HCT116 (cell line): ENCODE measurements at regions not wholly inside any gene's neighbourhood (a gene's known extent, or its start where the extent isn't known, plus 50 kb on each side); places are given as distances from the start of the nearest gene placed in this dataset.

Experiments
- ATAC-seq: fragments of 200-7000 bp; cut with Tn5 transposase; 2 replicates; pipeline ENCODE4 v1.9.1; 2020; ENCODE audit warnings: mild to moderate bottlenecking, moderate library complexity
- BruUV-seq: library from RNA; stranded (reverse); fragments of 400-500 nt; replicated peaks from 2 replicates; lab custom pipeline; 2021; lab: Mats Ljungman, UMichigan
- CTCF ChIA-PET: fragments of 300-600 bp; sonication (Branson Sonifier 250); formaldehyde crosslinking; loops from one replicate; lab custom pipeline; 2021; ENCODE audit warnings: antibody characterized with exemption; lab: Charles Lee
- POLR2A ChIA-PET: fragments of 300-600, 350-600 bp; sonication (Branson Sonifier 250); formaldehyde crosslinking; loops from one replicate; lab custom pipeline; 2021; ENCODE audit warnings: antibody characterized with exemption; lab: Charles Lee
- RAD21 ChIA-PET, 2 experiments: fragments of 300-600 bp; sonication (Branson Sonifier 250); formaldehyde crosslinking; loops; one replicate each; lab custom pipeline; 2023; ENCODE audit warnings: low total read pairs in 2 of 2; ENCODE audit not compliant: uncharacterized antibody in 2 of 2, unreplicated experiment in 2 of 2, low non-redundant PET in 1 of 2; lab: Charles Lee
- DNase-seq: peaks from one replicate; pipeline ENCODE4 v3.0.0-alpha.2; 2010; ENCODE audit warnings: low read depth, low spot score
- H2AFZ ChIP-seq: fragments of 200-600 bp; shearing (Covaris generic), sonication (generic); 2 replicates; pipeline ENCODE4 v1.6.1; 2017; ENCODE audit warnings: low read depth, mixed run types, mixed read lengths, antibody characterized with exemption, low read length; ENCODE audit not compliant: poor library complexity, severe bottlenecking
- H3K27ac ChIP-seq: 2 replicates; pipeline ENCODE4 v1.5.1; 2012; ENCODE audit warnings: low read depth, low read length
- H3K27me3 ChIP-seq: fragments of 200-600 bp; sonication (generic); 2 replicates; pipeline ENCODE4 v1.6.1; 2016; ENCODE audit warnings: mixed run types, low read length, mixed read lengths; ENCODE audit not compliant: insufficient read depth
- H3K36me3 ChIP-seq, 2 experiments: fragments of 200-500 bp in 1 of 2; fragments of 200-600 bp in 1 of 2; sonication (Bioruptor generic) in 1 of 2; sonication (generic) in 1 of 2; 2 replicates each; pipeline versions ENCODE4 v1.5.1 to v1.6.1; 2014 to 2016; ENCODE audit warnings: low read length in 2 of 2, inconsistent platforms in 1 of 2, mixed read lengths in 1 of 2, mixed run types in 1 of 2; ENCODE audit not compliant: insufficient read depth in 2 of 2, control insufficient read depth in 1 of 2
- H3K4me1 ChIP-seq, 2 experiments: fragments of 200-600 bp in 1 of 2; sonication (generic) in 1 of 2; 2 replicates each; pipeline versions ENCODE4 v1.5.1 to v1.6.1; 2012 to 2017; ENCODE audit warnings: low read length in 2 of 2, inconsistent platforms in 1 of 2, mild to moderate bottlenecking in 1 of 2, mixed read lengths in 1 of 2, mixed run types in 1 of 2, moderate library complexity in 1 of 2; ENCODE audit not compliant: insufficient read depth in 2 of 2, control insufficient read depth in 1 of 2
- H3K4me2 ChIP-seq: fragments of 200-600 bp; sonication (generic); 2 replicates; pipeline ENCODE4 v1.6.1; 2017; ENCODE audit warnings: mixed run types, low read length, mixed read lengths
- H3K4me3 ChIP-seq, 2 experiments: fragments of 200-600 bp in 1 of 2; sonication (generic) in 1 of 2; replicated peaks in 1 of 2; 2 replicates each; pipeline ENCODE4 v1.5.1; 2011 to 2016; ENCODE audit warnings: low read length in 2 of 2, control low read depth in 1 of 2, low read depth in 1 of 2, mild to moderate bottlenecking in 1 of 2, mixed read lengths in 1 of 2, mixed run types in 1 of 2
- H3K79me2 ChIP-seq: fragments of 200-600 bp; sonication (generic); 2 replicates; pipeline ENCODE4 v1.6.1; 2017; ENCODE audit warnings: mild to moderate bottlenecking, mixed run types, low read length, moderate library complexity, mixed read lengths; ENCODE audit not compliant: insufficient read depth
- H3K9ac ChIP-seq: fragments of 200-600 bp; sonication (generic); 2 replicates; pipeline ENCODE4 v1.6.1; 2016; ENCODE audit warnings: low read length, mixed read lengths
- H3K9me2 ChIP-seq: fragments of 200-600 bp; sonication (generic), shearing (Covaris generic); 2 replicates; pipeline ENCODE4 v1.6.1; 2017; ENCODE audit warnings: mixed run types, mild to moderate bottlenecking, moderate library complexity; ENCODE audit not compliant: insufficient read depth
- H3K9me3 ChIP-seq, 2 experiments: fragments of 200-500 bp in 1 of 2; fragments of 200-600 bp in 1 of 2; sonication (Bioruptor generic) in 1 of 2; sonication (generic) in 1 of 2; 2 replicates each; pipeline ENCODE4 v1.6.1; 2014 to 2017; ENCODE audit warnings: low read length in 2 of 2, mixed read lengths in 2 of 2, inconsistent platforms in 1 of 2, low read depth in 1 of 2, mild to moderate bottlenecking in 1 of 2, mixed run types in 1 of 2, moderate library complexity in 1 of 2; ENCODE audit not compliant: control insufficient read depth in 1 of 2, insufficient read depth in 1 of 2
- H4K20me1 ChIP-seq: fragments of 200-600 bp; sonication (generic), shearing (Covaris generic); 2 replicates; pipeline ENCODE4 v1.6.1; 2017; ENCODE audit warnings: mixed run types, mild to moderate bottlenecking, moderate library complexity; ENCODE audit not compliant: insufficient read depth
- CEBPB ChIP-seq: IDR thresholded peaks from 2 replicates; pipeline ENCODE4 v1.6.1; 2012; ENCODE audit warnings: low read depth
- EGR1 ChIP-seq: IDR thresholded peaks from 2 replicates; pipeline ENCODE4 v1.6.1; 2012; ENCODE audit warnings: low read depth
- ELF1 ChIP-seq: IDR thresholded peaks from 2 replicates; pipeline ENCODE4 v1.6.1; 2012; ENCODE audit warnings: low read depth, borderline replicate concordance
- EZH2phosphoT487 ChIP-seq: fragments of 200-600 bp; IDR thresholded peaks from 2 replicates; pipeline ENCODE4 v1.6.1; 2018; ENCODE audit warnings: antibody characterized with exemption, borderline replicate concordance
- FOSL1 ChIP-seq: IDR thresholded peaks from 2 replicates; pipeline ENCODE4 v1.6.1; 2012; ENCODE audit warnings: low read depth
- JUND ChIP-seq: IDR thresholded peaks from 2 replicates; pipeline ENCODE4 v1.6.1; 2012
- POLR2A ChIP-seq: IDR thresholded peaks from 2 replicates; pipeline ENCODE4 v1.7.0; 2011; ENCODE audit warnings: borderline replicate concordance; ENCODE audit not compliant: insufficient read depth, insufficient read length; ENCODE audit errors: extremely low read depth
- POLR2AphosphoS5 ChIP-seq: IDR thresholded peaks from 2 replicates; pipeline ENCODE4 v1.6.1; 2011; ENCODE audit warnings: mild to moderate bottlenecking, low read depth, low read length, moderate library complexity
- RAD21 ChIP-seq: IDR thresholded peaks from 2 replicates; pipeline ENCODE4 v1.6.1; 2012; ENCODE audit warnings: low read depth, mild to moderate bottlenecking
- REST ChIP-seq: IDR thresholded peaks from 2 replicates; pipeline ENCODE4 v1.6.1; 2012; ENCODE audit warnings: low read depth
- SIN3A ChIP-seq: IDR thresholded peaks from 2 replicates; pipeline ENCODE4 v1.6.1; 2012; ENCODE audit warnings: low read depth
- SRF ChIP-seq: IDR thresholded peaks from 2 replicates; pipeline ENCODE4 v1.6.1; 2012; ENCODE audit warnings: low read depth
- YY1 ChIP-seq: IDR thresholded peaks from 2 replicates; pipeline ENCODE4 v1.6.1; 2011; ENCODE audit warnings: low read length, low read depth, moderate library complexity, mild to moderate bottlenecking; ENCODE audit not compliant: insufficient replicate concordance; ENCODE audit errors: extremely low read depth
- ZNF274 ChIP-seq: fragments of 200-500 bp; sonication (Bioruptor generic); IDR thresholded peaks from 2 replicates; pipeline ENCODE4 v1.6.1; 2014; ENCODE audit warnings: mild to moderate bottlenecking, low read depth, low read length, inconsistent platforms
- intact Hi-C: fragments of 100-400 bp; cut with micrococcal nuclease; formaldehyde crosslinking; loops from 2 replicates; pipeline ENCODE4 v1.10.0; 2022

- Histone ChIP-seq H2AFZ (no peak overlapping the region), H3K36me3 (no peaks in the 10 kb centered on the region), H3K9ac (no peak overlapping the region), H4K20me1 (no peaks in the 10 kb centered on the region), H3K4me3 (no peak overlapping the region), H3K9me2 (no peaks in the 10 kb centered on the region), H3K4me1 (no peaks in the 10 kb centered on the region), H3K27me3 (peaks cover 14% of the 10 kb centered on the region; the same call in 1 of the 2 replicates), H3K4me2 (no peak overlapping the region), H3K79me2 (no peaks in the 10 kb centered on the region), H3K9me3 (no peaks in the 10 kb centered on the region; a peak in 1 of 4 replicates), H3K27ac (no peak overlapping the region)
- DNase-seq: no peak
- no peak for ATAC-seq
- intact Hi-C loops: no loop called here
- BruUV-seq: no TSS peak
- TF ChIP-seq POLR2A: no peak
- no peak for TF ChIP-seq JUND
- no peak for TF ChIP-seq YY1
- TF ChIP-seq ZNF274: no peak
- no peak for TF ChIP-seq REST
- TF ChIP-seq RAD21: no peak
- no peak for TF ChIP-seq CEBPB
- TF ChIP-seq FOSL1: no peak
- TF ChIP-seq EGR1: no peak
- TF ChIP-seq POLR2AphosphoS5: no peak
- TF ChIP-seq EZH2phosphoT487: no peak
- no peak for TF ChIP-seq SIN3A
- TF ChIP-seq ELF1: no peak
- no peak for TF ChIP-seq SRF
- RAD21 ChIA-PET: no interaction called here
- CTCF ChIA-PET: no interaction called here
- POLR2A ChIA-PET: no interaction called here
Measured at GRCh38 chr13:76813000-76813691, 73.1 kb downstream of the KCTD12 start.
